ENCODE measurements at regions not wholly inside any gene's neighbourhood (a gene's known extent, or its start where the extent isn't known, plus 50 kb on each side); places are given as distances from the start of the nearest gene placed in this dataset.
"Not testable (repeated sequence)": the region's sequence is repeated elsewhere in the genome, so short reads cannot be mapped to it uniquely, and the experiment has no call there.

DNA sequence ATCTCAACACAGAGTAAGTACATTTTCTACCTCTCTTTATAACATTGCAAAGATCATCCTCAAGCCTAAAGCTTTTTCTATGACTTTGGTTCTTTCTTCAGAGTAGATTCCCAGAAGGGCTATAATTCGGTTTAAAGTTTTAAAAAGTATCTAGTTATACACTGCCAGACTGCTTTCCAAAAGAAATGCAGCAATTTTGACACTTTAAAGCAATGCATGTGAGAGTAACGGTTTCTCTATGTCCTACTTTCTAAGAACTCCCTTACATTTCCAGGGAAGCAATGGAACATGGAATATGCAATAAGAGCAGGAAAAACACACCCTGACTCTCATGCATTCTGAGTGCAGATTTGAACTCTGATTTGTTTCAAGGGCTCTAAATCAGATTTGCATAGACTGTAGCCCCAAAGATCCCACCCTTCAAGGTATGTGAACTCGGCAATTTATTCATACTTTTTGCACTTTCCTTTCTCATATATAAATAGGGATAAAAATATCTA is 331.6 kb downstream of the HHIPL2 start:
- Histone ChIP-seq H3K9me3 (replicated peaks) (no peaks in the 10 kb centered on the region), H3K36me3 (no peaks in the 10 kb centered on the region), H3K27ac (no peak overlapping the region), H3K4me3 (no peak overlapping the region), H3K4me1 (replicated peaks) (no peaks in the 10 kb centered on the region), H3K27me3 (replicated peaks) (no peaks in the 10 kb centered on the region)
- no peak for DNase-seq (ENCODE audit: low read depth in 1 of 2, low spot score in 2 of 2)

DNA sequence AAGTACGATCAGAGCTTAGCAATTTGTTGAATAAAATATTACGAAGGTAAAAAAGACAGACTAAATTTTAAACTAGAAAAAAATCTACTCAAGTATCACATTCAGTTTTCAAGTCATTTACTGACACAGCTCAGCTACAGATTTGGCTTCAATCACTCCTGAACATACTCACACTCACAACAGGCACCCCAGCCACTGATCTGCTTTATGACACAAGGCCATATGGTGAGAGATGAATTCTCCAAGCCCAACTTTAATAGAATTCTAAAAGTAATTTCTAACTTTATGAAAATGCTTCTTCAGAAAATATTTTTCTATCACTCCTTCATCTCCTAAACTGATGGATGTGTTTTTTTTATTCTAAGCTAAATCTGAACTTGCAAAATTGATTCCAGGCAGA is 337.1 kb downstream of the HHIPL2 start:
- Histone ChIP-seq H3K27ac (no peak overlapping the region), H3K27me3 (replicated peaks) (no peaks in the 10 kb centered on the region), H3K9me3 (replicated peaks) (no peaks in the 10 kb centered on the region), H3K4me3 (no peak overlapping the region), H3K4me1 (replicated peaks) (peaks cover 5% of the 10 kb centered on the region; the same call in 1 of the 2 replicates), H3K36me3 (no peaks in the 10 kb centered on the region)
- DNase-seq (ENCODE audit: low read depth in 1 of 2, low spot score in 2 of 2): no peak

DNA sequence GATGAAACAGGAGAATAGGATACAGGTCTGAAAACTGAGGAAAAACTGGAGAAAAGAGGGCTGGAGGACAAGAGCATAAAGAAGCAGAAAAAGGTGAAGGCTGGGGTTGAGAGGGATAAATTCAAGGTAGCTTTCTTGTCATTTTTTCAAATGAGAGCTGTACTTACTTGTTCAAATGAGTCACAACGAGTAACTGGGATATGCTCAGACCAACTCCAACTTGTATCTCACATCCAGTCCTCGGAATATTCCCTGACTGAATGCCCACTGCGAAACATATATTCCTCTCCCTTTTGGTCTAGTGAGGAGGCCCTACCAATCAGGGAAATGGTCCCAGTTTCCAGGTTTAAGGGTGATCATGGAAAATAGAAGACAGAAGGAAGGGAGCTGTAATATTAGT is 343.4 kb downstream of the HHIPL2 start:
- H3K36me3 ChIP-seq: no peaks in the 10 kb centered on the region
- H3K27me3 ChIP-seq (replicated peaks): no peaks in the 10 kb centered on the region
- H3K4me3 ChIP-seq: no peak overlapping the region
- H3K27ac ChIP-seq: no peak overlapping the region
- no peaks in the 10 kb centered on the region for H3K9me3 ChIP-seq (replicated peaks)
- H3K4me1 ChIP-seq (replicated peaks): peaks cover 5% of the 10 kb centered on the region; the same call in 1 of the 2 replicates
- DNase-seq (ENCODE audit: low read depth in 1 of 2, low spot score in 2 of 2): no peak

DNA sequence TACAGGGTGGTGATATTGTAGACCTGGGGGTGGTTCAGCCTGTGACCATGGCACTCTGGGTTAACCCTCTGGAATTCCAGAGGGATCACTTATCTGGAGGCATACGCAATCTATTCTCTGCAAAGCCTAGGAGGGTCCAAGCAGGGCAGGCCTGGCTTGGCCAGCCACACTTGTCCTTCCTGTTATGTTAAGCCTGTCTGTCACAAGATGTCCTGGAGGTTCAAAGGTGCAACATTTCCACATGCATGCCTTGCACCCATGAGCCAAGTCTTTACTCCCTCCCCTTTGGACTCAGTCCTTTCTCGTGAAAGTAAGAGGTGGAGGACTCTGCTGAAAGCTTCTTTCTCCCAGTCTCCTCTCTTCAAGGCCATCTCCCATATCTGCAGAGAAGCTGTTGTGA is 345.1 kb downstream of the HHIPL2 start:
- H3K36me3 ChIP-seq: no peaks in the 10 kb centered on the region
- H3K9me3 ChIP-seq (replicated peaks): no peaks in the 10 kb centered on the region
- H3K4me1 ChIP-seq (replicated peaks): peaks cover 5% of the 10 kb centered on the region; the same call in 1 of the 2 replicates
- DNase-seq (ENCODE audit: low read depth in 1 of 2, low spot score in 2 of 2): no peak
- no peaks in the 10 kb centered on the region for H3K27me3 ChIP-seq (replicated peaks)
- no peak overlapping the region for H3K4me3 ChIP-seq
- no peak overlapping the region for H3K27ac ChIP-seq

DNA sequence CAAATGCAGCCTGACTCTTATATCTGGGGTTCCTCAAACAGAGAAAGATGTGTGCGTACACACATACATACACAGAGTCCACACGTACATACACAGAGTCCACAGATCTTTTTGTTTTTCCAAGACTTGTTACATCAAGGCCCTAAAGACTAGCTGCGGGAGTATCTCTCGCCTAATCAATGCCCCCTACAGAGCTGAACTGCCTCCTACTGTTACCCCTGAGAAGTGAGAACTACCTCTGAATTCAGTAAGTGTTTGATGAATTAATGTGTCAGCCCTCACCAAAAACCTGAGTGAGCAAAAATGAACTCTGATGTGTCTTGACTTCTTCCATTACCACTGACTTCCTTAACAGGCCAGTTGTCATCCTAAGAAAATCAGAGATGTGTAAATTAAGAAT is 351.2 kb downstream of the HHIPL2 start:
- H3K27ac ChIP-seq: no peak overlapping the region
- no peaks in the 10 kb centered on the region for H3K9me3 ChIP-seq (replicated peaks)
- H3K4me1 ChIP-seq (replicated peaks): no peaks in the 10 kb centered on the region

DNA sequence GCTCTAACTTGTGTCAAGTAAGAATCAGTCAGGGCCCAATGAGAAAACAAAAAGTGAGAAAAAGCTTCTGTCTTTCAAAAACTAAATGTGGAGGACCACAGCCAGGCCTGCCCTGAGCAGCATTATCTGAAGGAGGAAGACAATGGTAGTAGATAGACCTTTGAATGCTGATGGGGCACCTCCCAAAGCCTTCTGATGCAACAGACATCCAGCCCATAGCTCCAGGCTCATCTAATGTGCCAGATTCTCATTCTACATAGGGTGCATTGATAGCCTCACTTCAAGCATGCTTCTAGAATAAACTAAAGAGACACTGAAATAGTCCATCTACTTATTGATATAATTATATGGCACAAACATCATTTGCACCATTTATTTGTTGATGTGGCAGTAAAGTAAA is 351.6 kb downstream of the HHIPL2 start:
- no peaks in the 10 kb centered on the region for H3K9me3 ChIP-seq (replicated peaks)
- H3K27ac ChIP-seq: no peak overlapping the region
- no peak overlapping the region for H3K4me3 ChIP-seq
- no peaks in the 10 kb centered on the region for H3K36me3 ChIP-seq
- no peak for DNase-seq (ENCODE audit: low read depth in 1 of 2, low spot score in 2 of 2)
- H3K27me3 ChIP-seq (replicated peaks): no peaks in the 10 kb centered on the region
- no peaks in the 10 kb centered on the region for H3K4me1 ChIP-seq (replicated peaks)

More for the DNA sequence above, 351.2 kb downstream of the HHIPL2 start:
- Histone ChIP-seq H3K4me3 (no peak overlapping the region), H3K27me3 (replicated peaks) (no peaks in the 10 kb centered on the region), H3K36me3 (no peaks in the 10 kb centered on the region)
- no peak for DNase-seq (ENCODE audit: low read depth in 1 of 2, low spot score in 2 of 2)

DNA sequence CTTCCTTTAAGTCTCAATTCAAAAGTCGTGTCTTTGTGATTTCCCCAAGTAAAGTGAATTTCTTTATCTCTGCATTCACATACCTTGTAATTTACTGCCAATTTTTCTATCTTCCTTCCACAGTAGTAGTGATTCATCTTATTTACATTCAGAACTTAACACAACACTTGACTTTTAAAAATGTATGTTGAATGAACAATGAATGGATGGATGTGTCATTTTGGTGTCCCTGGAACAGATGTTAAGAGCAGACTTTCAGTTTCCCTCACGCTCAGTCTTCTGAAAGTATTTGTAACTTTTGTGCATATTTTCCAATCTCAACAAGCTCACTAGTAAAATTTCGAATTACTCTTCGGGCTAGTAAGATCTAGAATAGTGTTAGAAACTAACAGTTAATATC is 352.0 kb downstream of the HHIPL2 start:
- no peak for DNase-seq (ENCODE audit: low read depth in 1 of 2, low spot score in 2 of 2)
- Histone ChIP-seq H3K27ac (no peak overlapping the region), H3K4me3 (no peak overlapping the region), H3K4me1 (replicated peaks) (no peaks in the 10 kb centered on the region), H3K9me3 (replicated peaks) (no peaks in the 10 kb centered on the region), H3K27me3 (replicated peaks) (no peaks in the 10 kb centered on the region), H3K36me3 (no peaks in the 10 kb centered on the region)

DNA sequence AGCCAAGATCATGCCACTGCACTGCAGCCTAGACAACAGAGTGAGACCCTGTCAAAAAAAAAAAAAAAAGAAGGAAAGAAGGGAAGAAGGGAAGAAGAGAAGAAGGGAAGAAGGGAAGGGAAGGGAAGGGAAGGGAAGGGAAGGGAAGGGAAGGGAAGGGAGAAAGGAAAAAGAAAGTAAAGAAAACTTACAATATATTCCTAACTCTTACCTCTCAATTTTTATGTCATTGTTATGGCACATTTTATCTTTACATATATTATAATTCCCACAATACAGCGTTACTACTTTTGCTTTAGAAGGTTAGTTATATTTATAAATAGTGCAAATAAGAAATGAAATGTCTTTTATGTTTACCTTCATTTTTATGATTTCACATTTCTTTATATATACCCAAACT is 358.7 kb downstream of the HHIPL2 start:
- Histone ChIP-seq H3K27ac (no peak overlapping the region), H3K4me3 (no peak overlapping the region), H3K36me3 (no peaks in the 10 kb centered on the region), H3K4me1 (replicated peaks) (no peaks in the 10 kb centered on the region), H3K27me3 (replicated peaks) (no peaks in the 10 kb centered on the region), H3K9me3 (replicated peaks) (no peaks in the 10 kb centered on the region)
- DNase-seq (ENCODE audit: low read depth in 1 of 2, low spot score in 2 of 2): no peak

DNA sequence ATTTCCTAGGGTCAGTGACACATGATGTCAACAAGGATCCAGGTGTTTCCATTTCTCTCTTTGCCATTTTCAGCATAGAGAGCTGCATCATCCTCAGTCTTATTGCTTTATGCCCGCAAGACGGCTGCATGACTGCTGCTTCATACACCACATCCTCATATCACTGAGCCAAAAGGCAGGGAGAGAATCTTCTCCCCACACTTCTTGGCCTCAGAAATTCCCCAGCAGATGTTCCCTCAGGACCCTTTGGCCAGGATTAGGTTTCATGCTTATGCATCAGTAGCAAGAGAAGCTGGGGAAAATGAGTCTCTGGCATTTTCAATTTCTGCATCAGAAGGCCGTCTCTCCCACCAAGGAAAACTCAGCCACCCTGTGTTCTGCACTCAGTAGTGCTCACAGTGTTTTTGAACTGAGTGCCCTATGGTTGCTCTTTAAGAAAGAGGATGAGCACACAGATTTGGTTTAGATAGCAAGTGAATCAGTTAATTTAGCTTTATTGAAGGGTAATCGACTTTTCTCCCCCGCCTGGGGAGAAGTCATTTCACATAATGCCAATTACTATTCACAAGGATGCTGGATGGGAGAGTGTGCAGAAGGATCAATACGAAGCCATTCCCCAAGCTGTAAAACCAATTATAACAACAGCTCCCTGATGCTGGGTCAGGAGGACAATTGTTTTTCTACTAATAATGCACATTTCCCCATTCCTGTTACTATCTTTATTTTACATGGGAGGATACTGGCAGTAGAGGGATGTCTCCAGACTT is 360.2 kb downstream of the HHIPL2 start:
- DNase-seq (ENCODE audit: low read depth in 1 of 2, low spot score in 2 of 2): no peak
- Histone ChIP-seq H3K27ac (no peak overlapping the region), H3K9me3 (replicated peaks) (no peaks in the 10 kb centered on the region), H3K36me3 (no peaks in the 10 kb centered on the region), H3K27me3 (replicated peaks) (no peaks in the 10 kb centered on the region), H3K4me1 (replicated peaks) (no peaks in the 10 kb centered on the region), H3K4me3 (no peak overlapping the region)

DNA sequence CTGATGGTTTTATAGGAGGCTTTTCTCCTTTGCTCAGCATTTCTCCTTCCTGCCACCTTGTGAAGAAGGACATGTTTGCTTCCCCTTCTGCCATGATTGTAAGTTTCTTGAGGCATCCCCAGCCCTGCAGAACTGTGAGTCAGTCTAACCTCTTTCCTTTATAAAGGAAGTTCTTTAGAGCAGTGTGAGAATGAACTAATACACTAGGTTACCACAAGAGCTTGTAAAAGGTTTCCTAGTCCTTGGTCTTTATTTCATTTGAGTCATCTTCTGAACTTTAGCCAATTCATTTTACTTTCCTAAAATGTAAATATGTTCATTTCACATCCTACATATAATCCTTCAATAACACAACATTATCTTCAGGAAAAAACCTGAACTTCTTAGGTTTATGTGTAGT is 365.3 kb downstream of the HHIPL2 start:
- Histone ChIP-seq H3K36me3 (no peaks in the 10 kb centered on the region), H3K9me3 (replicated peaks) (no peaks in the 10 kb centered on the region), H3K27me3 (replicated peaks) (no peaks in the 10 kb centered on the region), H3K27ac (no peak overlapping the region), H3K4me1 (replicated peaks) (no peaks in the 10 kb centered on the region), H3K4me3 (no peak overlapping the region)
- DNase-seq (ENCODE audit: low read depth in 1 of 2, low spot score in 2 of 2): no peak

DNA sequence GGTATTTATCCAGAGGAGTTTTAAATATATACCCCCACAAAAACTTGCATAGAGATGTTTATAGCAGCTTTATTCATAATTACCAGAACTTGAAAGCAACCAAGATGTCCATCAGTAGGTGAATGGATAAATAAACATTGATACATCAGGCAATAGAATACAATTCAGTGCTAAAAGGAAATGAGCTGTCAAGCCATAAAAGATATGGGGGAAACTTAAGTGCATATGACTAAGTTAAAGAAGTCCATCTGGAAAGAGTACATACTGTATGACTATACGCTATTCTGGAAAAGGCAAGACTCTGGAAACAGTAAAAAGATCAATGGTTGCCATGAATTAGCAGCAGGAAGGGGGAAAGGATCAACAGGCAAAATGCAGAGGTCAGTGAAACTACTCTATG is 366.7 kb downstream of the HHIPL2 start:
- Histone ChIP-seq H3K4me1 (replicated peaks) (no peaks in the 10 kb centered on the region), H3K36me3 (no peaks in the 10 kb centered on the region), H3K4me3 (no peak overlapping the region), H3K27ac (no peak overlapping the region), H3K9me3 (replicated peaks) (no peaks in the 10 kb centered on the region), H3K27me3 (replicated peaks) (no peaks in the 10 kb centered on the region)
- no peak for DNase-seq (ENCODE audit: low read depth in 1 of 2, low spot score in 2 of 2)

DNA sequence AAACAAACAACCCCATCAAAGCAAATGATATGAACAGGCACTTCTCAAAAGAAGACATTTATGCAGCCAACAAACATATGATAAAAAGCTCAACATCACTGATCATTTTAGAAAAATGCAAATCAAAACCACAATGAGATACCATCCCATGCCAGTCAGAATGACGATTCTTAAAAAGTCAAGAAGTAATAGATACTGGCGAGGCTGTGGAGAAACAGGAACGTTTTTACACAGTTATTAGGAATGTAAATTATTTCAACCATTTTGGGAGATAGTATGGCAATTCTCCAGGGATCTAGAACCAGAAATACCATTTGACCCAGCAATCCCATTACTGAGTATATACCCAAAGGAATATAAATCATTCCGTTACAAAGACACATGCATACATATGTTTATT is 370.4 kb downstream of the HHIPL2 start:
- H3K4me3 ChIP-seq; H3K4me1 ChIP-seq (replicated peaks); H3K27me3 ChIP-seq (replicated peaks); H3K27ac ChIP-seq; H3K36me3 ChIP-seq; DNase-seq (ENCODE audit: low read depth in 1 of 2, low spot score in 2 of 2); H3K9me3 ChIP-seq (replicated peaks): not testable (repeated sequence)

DNA sequence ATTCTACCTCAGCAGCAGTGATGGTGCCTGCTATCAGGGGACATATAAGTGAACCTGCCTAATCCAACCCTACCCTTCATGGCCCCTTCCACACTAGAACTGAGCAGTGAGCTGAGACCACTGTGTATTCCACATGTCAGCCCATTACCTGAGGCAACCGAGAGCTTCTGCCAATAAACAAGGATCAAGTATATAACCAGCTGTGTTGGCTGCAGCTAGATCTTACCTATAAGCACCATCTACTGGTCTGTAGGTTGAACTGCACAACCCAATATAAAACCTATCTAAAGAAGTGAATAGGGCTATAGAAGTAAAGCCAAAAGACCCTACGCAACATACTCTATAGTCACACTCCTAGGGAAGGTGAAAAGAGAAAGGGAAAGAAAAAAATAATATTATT is 376.9 kb downstream of the HHIPL2 start:
- Histone ChIP-seq H3K27me3 (replicated peaks) (no peaks in the 10 kb centered on the region; the same call in 1 of the 2 replicates), H3K4me3 (no peak overlapping the region), H3K27ac (no peak overlapping the region), H3K9me3 (replicated peaks) (peaks cover 2% of the 10 kb centered on the region; the same call in 1 of the 2 replicates), H3K36me3 (no peaks in the 10 kb centered on the region), H3K4me1 (replicated peaks) (peaks cover 7% of the 10 kb centered on the region; the same call in 1 of the 2 replicates)
- DNase-seq (ENCODE audit: low read depth in 1 of 2, low spot score in 2 of 2): no peak

DNA sequence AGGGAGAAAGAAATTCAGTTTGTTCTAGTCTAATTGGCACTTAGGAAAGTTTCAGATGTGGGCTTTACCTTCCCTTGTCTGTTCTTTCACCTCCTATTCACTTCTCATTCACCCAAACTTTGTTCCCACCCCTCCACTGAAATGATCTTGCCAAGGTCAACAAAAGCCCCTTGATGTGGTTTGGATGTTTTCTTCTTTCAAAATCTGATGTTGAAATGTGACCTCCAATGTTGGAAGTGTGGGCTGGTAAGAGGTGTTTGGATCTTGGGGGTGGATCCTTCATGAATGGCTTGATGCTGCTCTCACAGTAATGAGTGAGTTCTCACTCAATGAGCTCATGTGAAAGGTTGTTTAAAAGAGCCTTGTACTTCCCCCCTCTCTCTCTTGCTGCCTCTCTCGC is 379.3 kb downstream of the HHIPL2 start:
- no peak for DNase-seq (ENCODE audit: low read depth in 1 of 2, low spot score in 2 of 2)
- Histone ChIP-seq H3K4me1 (replicated peaks) (peaks cover 7% of the 10 kb centered on the region; the same call in 1 of the 2 replicates), H3K27ac (no peak overlapping the region), H3K9me3 (replicated peaks) (peaks cover 2% of the 10 kb centered on the region; the same call in 1 of the 2 replicates), H3K4me3 (no peak overlapping the region), H3K27me3 (replicated peaks) (no peaks in the 10 kb centered on the region; the same call in 1 of the 2 replicates), H3K36me3 (no peaks in the 10 kb centered on the region)
